Neural progenitor cell (in vitro differentiated cells): ENCODE measurements at regions not wholly inside any gene's neighbourhood (a gene's known extent, or its start where the extent isn't known, plus 50 kb on each side); places are given as distances from the start of the nearest gene placed in this dataset.
A peak's percentile ranks its signal among the peaks of the same experiment; 100 is the strongest.
"Not testable (repeated sequence)": the region's sequence is repeated elsewhere in the genome, so short reads cannot be mapped to it uniquely, and the experiment has no call there.

Experiments
- DNase-seq: peaks from one replicate; pipeline ENCODE4 v3.0.0-alpha.2; 2016; ENCODE audit warnings: low spot score
- H2AFZ ChIP-seq: fragments of 200-600 bp; sonication (generic); replicated peaks from 2 replicates; pipeline ENCODE4 v1.6.1; 2016; ENCODE audit warnings: antibody characterized with exemption
- H3F3A ChIP-seq: fragments of 200-600 bp; sonication (generic); 2 replicates; pipeline ENCODE4 v1.6.1; 2016; ENCODE audit warnings: antibody characterized with exemption, low read depth
- H3K27ac ChIP-seq: fragments of 200-600 bp; sonication (generic); 2 replicates; pipeline ENCODE4 v1.5.1; 2016; ENCODE audit warnings: mild to moderate bottlenecking
- H3K27me3 ChIP-seq: fragments of 200-600 bp; sonication (generic); 2 replicates; pipeline ENCODE4 v1.6.1; 2016; ENCODE audit warnings: mild to moderate bottlenecking, moderate library complexity
- H3K36me3 ChIP-seq: fragments of 200-600 bp; sonication (generic); 2 replicates; pipeline ENCODE4 v1.5.1; 2016
- H3K4me1 ChIP-seq: fragments of 200-600 bp; sonication (generic); 2 replicates; pipeline ENCODE4 v1.6.1; 2016; ENCODE audit warnings: mixed run types
- H3K4me2 ChIP-seq: fragments of 200-600 bp; sonication (generic); 2 replicates; pipeline ENCODE4 v1.6.1; 2016
- H3K4me3 ChIP-seq: fragments of 200-600 bp; sonication (generic); 2 replicates; pipeline ENCODE4 v1.5.1; 2016
- H3K79me2 ChIP-seq: fragments of 200-600 bp; sonication (generic); 2 replicates; pipeline ENCODE4 v1.6.1; 2016; ENCODE audit warnings: low read depth
- H3K9ac ChIP-seq: fragments of 200-600 bp; sonication (generic); 2 replicates; pipeline ENCODE4 v1.6.1; 2016
- H3K9me3 ChIP-seq: fragments of 200-600 bp; sonication (generic); 2 replicates; pipeline ENCODE4 v1.5.1; 2016; ENCODE audit warnings: low read depth
- H4K20me1 ChIP-seq: fragments of 200-600 bp; sonication (generic); 2 replicates; pipeline ENCODE4 v1.6.1; 2016; ENCODE audit warnings: low read depth
- H3K27ac Mint-ChIP-seq: 3 replicates; pipeline ENCODE4 v1.8.0; 2021; ENCODE audit warnings: mixed read lengths
- H3K27me3 Mint-ChIP-seq: 2 replicates; pipeline ENCODE4 v1.8.0; 2022; ENCODE audit warnings: low read depth, mild to moderate bottlenecking, inconsistent platforms, moderate library complexity, mixed read lengths; ENCODE audit not compliant: insufficient read depth
- H3K36me3 Mint-ChIP-seq: 3 replicates; pipeline ENCODE4 v1.8.0; 2021; ENCODE audit warnings: mixed read lengths
- H3K4me1 Mint-ChIP-seq: 3 replicates; pipeline ENCODE4 v1.8.0; 2021; ENCODE audit warnings: mixed read lengths
- H3K4me3 Mint-ChIP-seq: 3 replicates; pipeline ENCODE4 v1.8.0; 2021; ENCODE audit warnings: mild to moderate bottlenecking, moderate library complexity, mixed read lengths
- H3K9me3 Mint-ChIP-seq: 3 replicates; pipeline ENCODE4 v1.8.0; 2020; ENCODE audit warnings: mixed read lengths
- CTCF ChIP-seq: fragments of 200-600 bp; sonication (generic); IDR thresholded peaks from 2 replicates; pipeline ENCODE4 v1.5.1; 2017; ENCODE audit warnings: antibody characterized with exemption, mild to moderate bottlenecking
- EZH2 ChIP-seq: fragments of 200-600 bp; sonication (generic); IDR thresholded peaks from 2 replicates; pipeline ENCODE4 v1.6.1; 2017; ENCODE audit warnings: antibody characterized with exemption, mild to moderate bottlenecking, moderate library complexity
- EZH2phosphoT487 ChIP-seq: fragments of 200-600 bp; sonication (generic); IDR thresholded peaks from 2 replicates; pipeline ENCODE4 v1.6.1; 2017; ENCODE audit warnings: antibody characterized with exemption

GRCh38 chr2:64809216-64809615 lies 155.5 kb upstream of the SERTAD2 start:
- TF ChIP-seq EZH2phosphoT487: no peak
- no peak for TF ChIP-seq EZH2
- H3K4me2 ChIP-seq: no peak overlapping the region
- H3K27ac ChIP-seq: no peak overlapping the region
- no peak overlapping the region for H3K4me3 ChIP-seq
- H3K36me3 Mint-ChIP-seq: no peaks in the 10 kb centered on the region
- H3K9me3 ChIP-seq: no peaks in the 10 kb centered on the region
- peaks cover 10% of the 10 kb centered on the region for H3K4me1 Mint-ChIP-seq
- H3F3A ChIP-seq: peaks cover 4% of the 10 kb centered on the region
- no peaks in the 10 kb centered on the region for H3K36me3 ChIP-seq
- peaks cover 4% of the 10 kb centered on the region for H3K27me3 Mint-ChIP-seq
- peaks cover 4% of the 10 kb centered on the region for H3K9me3 Mint-ChIP-seq
- DNase-seq: no peak
- peaks cover 14% of the 10 kb centered on the region for H3K4me1 ChIP-seq
- H3K4me3 Mint-ChIP-seq: no peak overlapping the region
- no peak overlapping the region for H2AFZ ChIP-seq
- H3K9ac ChIP-seq: no peak overlapping the region
- no peaks in the 10 kb centered on the region for H3K79me2 ChIP-seq
- no peaks in the 10 kb centered on the region for H4K20me1 ChIP-seq
- H3K27ac Mint-ChIP-seq: no peak overlapping the region
- H3K27me3 ChIP-seq: no peaks in the 10 kb centered on the region

- Histone ChIP-seq H3K4me2 (no peak overlapping the region), H3K4me3 (no peak overlapping the region), H3K4me1 (peaks cover 14% of the 10 kb centered on the region), H4K20me1 (no peaks in the 10 kb centered on the region), H3K27me3 (no peaks in the 10 kb centered on the region), H3K27ac (no peak overlapping the region), H3K9me3 (no peaks in the 10 kb centered on the region), H3K36me3 (no peaks in the 10 kb centered on the region), H3K9ac (no peak overlapping the region), H3K79me2 (no peaks in the 10 kb centered on the region), H3F3A (peaks cover 4% of the 10 kb centered on the region), H2AFZ (no peak overlapping the region)
- no peak for DNase-seq
- H3K4me3 Mint-ChIP-seq: no peak overlapping the region
- TF ChIP-seq EZH2 (no peak), EZH2phosphoT487 (no peak), CTCF (no peak)
- H3K27ac Mint-ChIP-seq: no peak overlapping the region
- peaks cover 4% of the 10 kb centered on the region for H3K9me3 Mint-ChIP-seq
- no peaks in the 10 kb centered on the region for H3K27me3 Mint-ChIP-seq
- H3K36me3 Mint-ChIP-seq: no peaks in the 10 kb centered on the region
- H3K4me1 Mint-ChIP-seq: peaks cover 10% of the 10 kb centered on the region
Measured at GRCh38 chr2:64812285-64812684, 158.6 kb upstream of the SERTAD2 start.

DNA sequence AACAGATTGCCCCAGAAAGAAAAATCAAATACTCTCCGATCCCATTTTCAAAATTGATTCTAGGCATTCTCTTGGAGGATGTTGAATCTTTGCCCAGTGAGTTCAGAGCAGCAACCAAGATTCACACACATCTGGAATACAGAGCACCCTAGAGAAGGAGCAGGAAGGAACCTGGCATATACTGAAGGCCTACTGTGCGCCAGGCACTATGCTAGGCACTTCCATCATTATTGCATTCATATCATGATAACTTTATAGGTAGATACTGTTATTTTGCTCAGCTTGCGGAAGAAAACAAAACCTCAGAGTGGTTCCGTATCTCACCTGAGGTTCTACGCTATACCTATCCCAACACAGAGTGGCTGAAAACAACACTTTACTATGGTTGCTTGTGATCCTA lies 160.3 kb upstream of the SERTAD2 start:
- Histone ChIP-seq H3K9me3 (no peaks in the 10 kb centered on the region), H3K27me3 (no peaks in the 10 kb centered on the region), H3K79me2 (no peaks in the 10 kb centered on the region), H3K4me2 (peak overlapping the region; percentile 19), H3K36me3 (no peaks in the 10 kb centered on the region), H3K4me3 (no peak overlapping the region), H3K4me1 (peaks cover 14% of the 10 kb centered on the region), H3K9ac (no peak overlapping the region), H3K27ac (no peak overlapping the region), H3F3A (peaks cover 4% of the 10 kb centered on the region), H2AFZ (no peak overlapping the region), H4K20me1 (no peaks in the 10 kb centered on the region)
- no peak for DNase-seq
- Mint-ChIP-seq H3K27ac (no peak overlapping the region), H3K36me3 (no peaks in the 10 kb centered on the region), H3K4me1 (peaks cover 10% of the 10 kb centered on the region), H3K4me3 (no peak overlapping the region), H3K27me3 (no peaks in the 10 kb centered on the region), H3K9me3 (peaks cover 4% of the 10 kb centered on the region)
- TF ChIP-seq EZH2phosphoT487: no peak

- not testable (repeated sequence) for H3K27me3 ChIP-seq, H3F3A ChIP-seq, H3K4me3 ChIP-seq, H3K36me3 ChIP-seq, H3K36me3 Mint-ChIP-seq, H3K4me3 Mint-ChIP-seq, H3K9me3 Mint-ChIP-seq, H2AFZ ChIP-seq, H3K27ac Mint-ChIP-seq, H3K9me3 ChIP-seq, H3K27ac ChIP-seq, DNase-seq, H3K4me1 Mint-ChIP-seq, H3K4me2 ChIP-seq, H3K27me3 Mint-ChIP-seq, H3K79me2 ChIP-seq, H3K9ac ChIP-seq, H4K20me1 ChIP-seq
- H3K4me1 ChIP-seq: peaks cover 14% of the 10 kb centered on the region
Measured at GRCh38 chr2:64816526-64816925, 162.8 kb upstream of the SERTAD2 start.

DNA sequence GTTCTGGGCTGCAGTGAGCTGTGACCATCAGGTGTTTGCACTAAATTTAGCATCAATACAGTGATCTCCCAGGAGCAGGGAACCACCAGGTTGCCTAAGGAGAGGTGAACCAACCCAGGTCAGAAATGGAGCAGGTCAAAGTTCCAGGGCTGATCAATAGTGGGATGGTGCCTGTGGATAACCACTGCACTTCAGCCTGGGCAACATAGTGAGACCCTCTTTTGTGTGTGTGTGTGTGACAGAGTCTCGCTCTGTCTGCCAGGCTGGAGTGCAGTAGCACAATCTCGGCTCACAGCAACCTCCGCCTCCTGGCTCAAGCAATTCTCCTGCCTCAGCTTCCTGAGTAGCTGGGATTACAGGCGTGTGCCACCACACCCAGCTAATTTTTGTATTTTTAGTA lies 163.7 kb upstream of the SERTAD2 start:
- Histone ChIP-seq H3K4me2 (no peak overlapping the region), H3K9ac (no peak overlapping the region), H4K20me1 (no peaks in the 10 kb centered on the region), H2AFZ (no peak overlapping the region), H3K4me3 (no peak overlapping the region), H3K9me3 (no peaks in the 10 kb centered on the region), H3K4me1 (peaks cover 14% of the 10 kb centered on the region), H3K79me2 (no peaks in the 10 kb centered on the region), H3K36me3 (no peaks in the 10 kb centered on the region), H3K27me3 (no peaks in the 10 kb centered on the region), H3F3A (peaks cover 4% of the 10 kb centered on the region), H3K27ac (no peak overlapping the region)
- Mint-ChIP-seq H3K9me3 (no peaks in the 10 kb centered on the region), H3K27me3 (peaks cover 3% of the 10 kb centered on the region), H3K4me3 (no peak overlapping the region), H3K4me1 (peaks cover 10% of the 10 kb centered on the region), H3K27ac (no peak overlapping the region), H3K36me3 (no peaks in the 10 kb centered on the region)
- no peak for TF ChIP-seq EZH2
- no peak for TF ChIP-seq EZH2phosphoT487
- no peak for TF ChIP-seq CTCF
- DNase-seq: no peak
